HG02642 (cell line): ENCODE measurements at regions not wholly inside any gene's neighbourhood (a gene's known extent, or its start where the extent isn't known, plus 50 kb on each side); places are given as distances from the start of the nearest gene placed in this dataset.
"Not testable (repeated sequence)": the region's sequence is repeated elsewhere in the genome, so short reads cannot be mapped to it uniquely, and the experiment has no call there.

Experiments
- ATAC-seq: cut with Tn5 transposase; IDR thresholded peaks from one replicate; pipeline ENCODE4 v1.9.1; 2021; ENCODE audit warnings: mild to moderate bottlenecking; ENCODE audit not compliant: unreplicated experiment, poor library complexity

- no peak for ATAC-seq
Observed at GRCh38 chr7:81030472-81030871, 111.6 kb upstream of the SEMA3C start.

DNA sequence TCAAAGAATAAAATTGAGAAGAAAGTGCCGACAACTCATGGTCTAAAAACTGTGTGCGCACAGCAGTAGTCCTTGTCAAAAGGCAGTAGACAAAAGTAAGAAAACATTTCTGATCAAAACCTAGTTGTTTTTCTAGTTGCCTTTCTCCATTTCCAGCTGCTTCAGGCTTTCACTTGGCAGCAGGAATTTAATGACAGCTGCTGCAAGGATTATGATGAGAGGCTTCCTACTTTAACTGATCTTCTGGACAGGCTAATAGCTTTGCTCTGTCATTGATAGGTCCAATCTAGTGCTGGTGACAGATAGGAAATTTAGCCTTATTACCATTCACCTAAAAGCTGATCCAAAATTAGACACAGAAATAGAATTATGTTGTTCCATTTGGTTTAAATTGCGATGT lies 110.7 kb upstream of the SEMA3C start:
- no peak for ATAC-seq

DNA sequence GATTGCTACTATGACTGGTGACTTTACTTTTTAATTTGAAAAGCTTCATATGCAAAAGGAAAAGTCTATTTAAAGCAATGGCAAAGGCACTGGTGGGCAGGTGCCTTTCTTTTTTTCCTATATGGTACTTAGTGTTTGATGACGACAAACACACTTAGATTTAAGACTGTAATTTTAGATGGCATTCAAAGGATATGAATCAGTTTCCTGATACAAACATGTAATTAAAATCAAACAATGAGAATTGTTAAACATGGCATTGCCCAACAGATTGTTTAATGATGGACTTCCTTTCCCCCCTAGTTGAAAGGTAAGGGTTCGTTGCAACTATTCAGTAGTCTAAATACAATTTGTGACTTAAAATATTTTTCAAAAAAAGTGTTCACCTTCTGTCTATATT lies 106.5 kb upstream of the SEMA3C start:
- ATAC-seq: no peak

GRCh38 chr7:81014908-81015307 lies 96.1 kb upstream of the SEMA3C start:
- ATAC-seq: no peak

DNA sequence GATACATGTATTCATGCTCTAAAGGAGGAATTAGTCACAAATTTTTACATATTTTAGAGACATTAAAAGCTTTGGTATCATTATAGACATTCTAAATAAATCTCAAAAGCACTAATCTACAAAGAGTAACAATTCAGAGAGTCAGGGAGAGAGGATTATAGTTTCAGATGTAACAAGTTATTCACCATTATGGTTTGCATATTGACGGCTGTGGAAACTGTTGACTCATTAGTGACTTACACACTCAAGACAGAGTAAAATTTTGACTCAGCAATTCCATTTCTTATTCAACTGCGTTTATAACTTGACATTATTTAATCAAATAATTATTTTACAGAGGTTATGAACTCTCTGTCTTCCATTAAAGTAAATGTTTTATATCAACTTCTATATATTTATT lies 95.4 kb upstream of the SEMA3C start:
- ATAC-seq: no peak

- no peak for ATAC-seq
Observed at GRCh38 chr7:81013083-81013817, 94.4 kb upstream of the SEMA3C start.

- ATAC-seq: no peak
Observed at GRCh38 chr7:81008901-81009300, 90.0 kb upstream of the SEMA3C start.

GRCh38 chr7:81007051-81007450 lies 88.2 kb upstream of the SEMA3C start:
- ATAC-seq: no peak

DNA sequence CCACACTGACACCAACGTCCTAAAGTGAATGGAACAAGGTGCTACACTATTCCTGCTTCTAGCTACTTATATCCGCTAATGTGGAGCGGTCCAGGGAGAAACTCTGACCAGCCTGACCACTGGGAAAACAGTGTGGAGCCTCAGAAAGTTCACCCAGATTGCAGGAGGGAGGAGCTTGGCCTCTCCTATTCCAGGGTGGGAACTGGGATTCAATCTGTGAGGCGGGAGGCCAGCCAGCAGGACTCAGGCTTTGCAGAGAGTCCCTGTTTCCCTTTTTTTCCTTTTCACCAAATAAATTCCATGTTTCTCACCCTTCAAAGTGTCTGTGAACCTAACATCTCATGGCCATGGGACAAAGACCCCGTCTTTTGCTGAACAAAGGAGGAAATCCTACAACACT lies 86.4 kb upstream of the SEMA3C start:
- ATAC-seq: no peak

DNA sequence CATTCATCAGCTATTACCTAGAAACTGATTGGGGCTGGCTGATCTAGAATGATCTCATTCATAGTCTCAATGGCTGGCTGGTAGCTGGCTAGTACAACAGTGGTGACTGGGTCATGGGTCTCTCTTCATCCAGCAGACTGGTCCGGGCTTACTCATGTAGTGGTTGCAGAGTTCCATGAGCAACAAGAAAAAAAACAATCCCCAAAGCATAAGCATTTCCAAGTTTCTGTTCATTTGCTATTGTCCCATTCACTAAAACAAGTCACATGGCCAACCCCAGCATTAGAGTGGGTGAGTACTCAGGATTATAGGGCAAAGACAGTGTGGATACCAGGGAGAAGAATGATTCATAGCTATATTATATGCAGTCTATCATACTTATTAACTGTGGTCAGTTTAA lies 85.2 kb upstream of the SEMA3C start:
- no peak for ATAC-seq

DNA sequence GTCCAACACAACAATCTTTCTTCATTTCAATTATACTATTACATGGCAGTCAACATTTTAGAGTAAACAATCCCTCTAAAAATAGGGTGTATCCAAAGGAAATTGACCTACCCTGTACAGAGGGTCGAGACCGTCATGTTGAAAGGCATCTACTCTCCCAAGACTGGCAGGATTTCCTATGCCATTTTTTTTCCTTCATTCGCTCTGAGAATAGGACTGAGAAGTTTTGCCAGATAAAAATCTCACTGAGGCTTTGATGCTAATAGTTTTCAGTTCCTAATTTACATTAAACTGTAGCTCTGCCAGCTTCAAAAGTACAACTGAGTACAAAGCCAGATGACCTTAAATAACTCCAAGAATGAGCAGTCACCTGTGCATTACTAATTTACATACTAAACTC lies 84.5 kb upstream of the SEMA3C start:
- ATAC-seq: no peak

GRCh38 chr7:81002421-81002820 lies 83.6 kb upstream of the SEMA3C start:
- ATAC-seq: no peak

DNA sequence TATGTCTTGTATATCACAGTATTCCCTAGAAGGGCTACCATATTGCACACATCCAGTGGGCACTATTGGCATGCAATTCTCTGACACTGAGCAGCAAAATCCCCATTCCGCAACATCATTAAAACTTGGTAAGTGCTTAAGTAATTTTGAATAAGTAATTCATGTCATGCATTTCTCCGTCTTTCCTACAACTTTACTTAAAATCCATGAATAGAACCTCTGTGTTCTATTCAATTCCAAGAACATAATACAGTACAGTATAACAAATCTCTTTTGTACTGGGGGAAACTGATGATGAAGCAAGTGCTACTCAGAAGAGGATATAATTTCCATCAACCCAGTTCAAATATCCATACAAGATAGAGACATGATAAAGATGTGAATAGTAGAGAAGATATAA lies 80.9 kb upstream of the SEMA3C start:
- ATAC-seq: no peak

GRCh38 chr7:80999100-80999499 lies 80.2 kb upstream of the SEMA3C start:
- no peak for ATAC-seq

DNA sequence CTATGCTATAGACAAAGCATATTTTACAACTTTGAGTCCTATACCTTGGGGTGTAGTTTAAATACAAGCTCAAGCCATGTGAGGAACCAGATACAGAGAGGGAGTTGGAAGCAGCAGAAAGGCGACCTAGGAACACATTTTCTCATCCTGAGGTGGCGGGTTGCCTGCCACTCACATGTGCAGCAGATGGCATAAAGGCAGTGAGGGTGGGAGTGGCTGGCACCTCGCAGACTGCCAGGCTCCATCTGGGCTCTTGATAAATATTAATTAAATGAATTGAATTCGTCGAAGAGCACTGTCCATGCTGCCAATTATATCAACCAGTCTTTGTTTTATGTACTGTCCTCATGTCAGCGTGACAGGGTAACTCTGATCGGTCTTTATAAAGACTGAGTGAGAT lies 79.0 kb upstream of the SEMA3C start:
- no peak for ATAC-seq

- ATAC-seq: not testable (repeated sequence)
Observed at GRCh38 chr7:80996236-80996635, 77.4 kb upstream of the SEMA3C start.

DNA sequence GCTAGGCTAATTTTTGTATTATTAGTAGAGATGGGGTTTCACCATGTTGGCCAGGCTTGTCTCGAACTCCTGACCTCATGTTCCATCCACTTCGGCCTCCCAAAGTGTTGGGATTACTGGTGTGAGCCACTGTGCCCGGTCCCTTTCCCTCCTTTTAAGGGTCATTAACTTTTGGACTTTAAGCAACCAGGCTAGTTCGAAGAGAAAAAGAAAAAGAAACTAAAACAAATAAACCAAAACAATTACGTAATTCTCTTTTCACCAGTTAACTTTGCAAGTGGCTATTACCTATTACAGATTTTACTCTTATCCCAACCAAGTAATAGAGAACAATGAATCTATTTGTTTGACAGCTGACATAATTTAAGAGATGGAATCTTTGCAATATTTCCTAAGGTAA lies 72.8 kb upstream of the SEMA3C start:
- no peak for ATAC-seq

DNA sequence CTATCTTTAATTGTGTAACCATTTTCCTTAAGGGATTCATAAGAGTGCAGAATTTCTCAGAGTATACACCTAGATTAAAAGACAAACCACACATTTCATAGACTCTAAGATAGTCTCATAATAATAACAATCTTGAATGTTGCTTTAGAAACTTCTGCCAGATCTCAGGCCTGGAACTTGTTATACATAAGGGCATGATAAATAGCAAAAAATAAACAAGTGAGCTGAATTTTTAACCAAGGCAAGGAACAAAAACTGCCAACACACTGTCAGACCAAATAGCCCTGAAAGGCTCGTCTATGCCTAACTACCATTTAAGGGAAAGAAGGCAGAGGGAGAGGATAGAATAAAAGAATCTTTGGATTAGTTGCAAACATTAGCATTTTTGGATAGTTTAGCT lies 65.8 kb upstream of the SEMA3C start:
- ATAC-seq: no peak

DNA sequence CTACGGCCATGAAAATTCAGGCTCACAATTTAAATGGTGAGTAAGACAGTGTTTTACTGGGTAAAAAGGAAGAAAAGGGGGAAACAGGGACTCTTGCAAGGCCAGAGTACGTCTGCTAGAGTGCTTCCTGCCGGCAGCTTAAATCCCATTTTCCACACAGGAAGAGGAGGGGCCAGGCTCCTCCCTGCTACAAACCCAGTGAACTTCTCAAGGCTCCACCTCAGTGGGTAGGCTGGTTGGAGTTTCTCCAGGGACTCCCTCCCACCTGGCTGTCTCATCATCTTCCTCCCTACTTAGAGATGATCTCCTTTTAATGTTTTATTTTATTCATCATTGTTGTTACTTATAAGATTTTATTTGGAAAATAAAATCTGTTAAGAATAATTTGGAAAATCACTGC lies 62.6 kb upstream of the SEMA3C start:
- ATAC-seq: no peak

- no peak for ATAC-seq
Observed at GRCh38 chr7:80977751-80978150, 58.9 kb upstream of the SEMA3C start.

DNA sequence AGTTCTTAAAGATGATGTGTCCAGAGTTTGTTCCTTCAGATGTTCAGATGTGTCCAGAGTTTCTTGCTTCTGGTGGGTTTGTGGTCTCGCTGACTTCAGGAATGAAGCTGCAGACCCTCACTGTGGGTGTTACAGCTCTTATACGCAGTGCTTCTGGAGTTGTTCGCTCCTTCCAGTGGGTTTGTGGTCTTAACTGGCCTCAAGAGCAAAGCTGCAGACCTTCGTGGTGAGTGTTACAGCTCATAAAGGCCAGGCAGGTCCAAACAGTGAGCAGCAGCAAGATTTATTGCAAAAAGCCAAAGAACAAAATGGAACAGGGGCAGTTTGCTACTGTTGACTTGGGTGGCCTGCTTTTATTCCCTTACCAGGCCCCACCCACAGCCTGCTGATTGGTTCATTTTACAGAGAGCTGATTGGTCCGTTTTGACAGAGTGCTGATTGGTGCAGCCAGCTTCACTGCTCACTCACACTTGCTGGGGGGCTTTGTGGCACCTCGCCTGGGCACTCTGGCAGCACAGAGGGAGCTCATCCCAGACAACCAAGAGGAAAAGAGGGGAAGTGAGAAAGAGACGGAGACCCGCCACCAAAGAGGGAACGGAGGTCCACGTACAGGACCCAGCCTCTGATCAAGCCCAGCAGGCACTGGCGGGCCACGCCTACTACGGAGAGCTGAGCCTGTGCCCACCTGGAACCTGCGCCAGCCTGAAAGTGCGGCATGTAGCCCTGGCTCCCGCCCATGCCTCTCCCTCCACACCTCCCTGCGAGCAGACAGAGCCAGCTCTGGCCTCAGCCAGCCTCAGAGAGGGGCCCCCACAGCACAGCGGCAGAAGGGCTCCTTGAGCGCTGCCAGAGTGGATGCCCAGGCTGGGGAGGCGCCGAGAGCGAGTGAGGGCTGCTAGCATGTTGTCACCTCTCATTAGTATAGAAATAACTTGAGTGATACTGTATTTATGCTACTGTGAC lies 55.8 kb upstream of the SEMA3C start:
- ATAC-seq: no peak

DNA sequence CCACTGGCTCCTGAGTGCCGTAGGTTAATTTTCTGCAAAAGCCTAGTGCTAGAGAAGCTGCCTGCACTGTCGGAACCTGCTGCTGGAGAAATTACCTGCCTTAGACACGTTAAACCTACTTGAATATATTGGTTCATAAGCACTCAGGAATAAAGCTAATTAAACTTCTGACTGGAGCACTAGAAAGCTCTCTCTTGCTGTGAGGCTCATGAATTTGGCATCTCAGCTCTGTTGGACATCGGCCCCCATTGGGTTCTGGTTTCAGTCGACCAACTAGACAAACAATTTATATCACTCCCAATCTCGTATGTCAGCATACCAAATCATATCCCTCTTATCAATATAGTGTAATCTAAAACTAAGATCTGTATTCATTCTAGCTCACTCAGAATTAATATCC lies 52.4 kb upstream of the SEMA3C start:
- ATAC-seq: no peak
